Breast epithelium (tissue), 4 donors: ENCODE measurements at regions not wholly inside any gene's neighbourhood (a gene's known extent, or its start where the extent isn't known, plus 50 kb on each side); places are given as distances from the start of the nearest gene placed in this dataset.

Experiments used
- DNase-seq, 2 donors: peaks; one replicate each; pipeline ENCODE4 v3.0.0-alpha.2; 2019; ENCODE audit warnings: low spot score in 2 of 2
- H3K27ac ChIP-seq, 2 donors: fragments of 200-600 bp; sonication (generic) in 1 of 2; one replicate each; pipeline ENCODE4 v1.5.1; 2016 to 2019; ENCODE audit warnings: mild to moderate bottlenecking in 1 of 2
- H3K27me3 ChIP-seq, 2 donors: fragments of 200-600 bp; sonication (generic) in 1 of 2; one replicate each; pipeline versions ENCODE4 v1.5.1 to v1.6.0; 2017 to 2019; ENCODE audit warnings: control low read depth in 1 of 2, mild to moderate bottlenecking in 1 of 2
- H3K36me3 ChIP-seq: fragments of 200-600 bp; one replicate; pipeline ENCODE4 v1.5.1; 2019
- H3K4me1 ChIP-seq, 2 donors: fragments of 200-600 bp; sonication (generic); one replicate each; pipeline ENCODE4 v1.5.1; 2016 to 2019; ENCODE audit warnings: control low read depth in 1 of 2
- H3K4me3 ChIP-seq, 3 donors: fragments of 200-600 bp; sonication (generic); 1 replicate in 2 of 3; 2 replicates in 1 of 3; pipeline ENCODE4 v1.5.1; 2016 to 2019; ENCODE audit warnings: mild to moderate bottlenecking in 3 of 3, moderate library complexity in 2 of 3
- H3K9me3 ChIP-seq, 2 donors: fragments of 200-600 bp; sonication (generic) in 1 of 2; one replicate each; pipeline ENCODE4 v1.5.1; 2016 to 2019; ENCODE audit warnings: control low read depth in 1 of 2
- CTCF ChIP-seq, 3 donors: fragments of 450-650 bp; IDR thresholded peaks; one replicate each; pipeline ENCODE4 v1.5.1; 2016 to 2017; ENCODE audit warnings: antibody characterized with exemption in 3 of 3, mild to moderate bottlenecking in 3 of 3, moderate library complexity in 3 of 3
- POLR2A ChIP-seq: fragments of 450-650 bp; IDR thresholded peaks from one replicate; pipeline ENCODE4 v1.6.1; 2016; ENCODE audit warnings: antibody characterized with exemption, mild to moderate bottlenecking, moderate library complexity
- POLR2AphosphoS5 ChIP-seq, 3 donors: sonication (generic); formaldehyde crosslinking; IDR thresholded peaks; one replicate each; pipeline ENCODE4 v1.6.1; 2017; ENCODE audit warnings: antibody characterized with exemption in 3 of 3
- intact Hi-C: fragments of 100-400 bp; cut with DNase I; formaldehyde crosslinking; loops from one replicate; pipeline ENCODE4 v1.15.1; 2023; ENCODE audit warnings: low total_unique reads

DNA sequence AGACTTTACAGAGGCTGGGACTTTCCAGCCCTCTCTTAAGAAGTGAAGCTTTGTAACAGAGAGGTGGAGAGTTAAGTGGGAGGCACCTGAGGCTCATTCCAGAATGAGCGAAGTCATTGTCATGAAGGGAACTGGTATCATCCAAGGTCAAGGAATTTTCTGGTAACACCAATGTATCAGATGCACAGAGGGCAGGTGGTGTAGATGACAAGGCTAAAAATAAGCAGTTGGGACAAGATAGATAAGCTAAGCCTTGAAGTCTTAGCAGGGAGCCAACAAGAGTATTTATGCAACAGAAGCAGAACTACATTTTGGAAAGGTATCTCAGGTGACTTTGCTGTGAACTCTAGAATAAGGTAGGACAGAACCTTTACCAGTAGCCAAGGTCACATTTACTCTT, 257.0 kb upstream of the AUTS2 start:
- no peak for TF ChIP-seq POLR2AphosphoS5 (IDR thresholded peaks at IDR 0.05)
- no peak for TF ChIP-seq CTCF (IDR thresholded peaks at IDR 0.05)
- no peak for TF ChIP-seq POLR2A

DNA sequence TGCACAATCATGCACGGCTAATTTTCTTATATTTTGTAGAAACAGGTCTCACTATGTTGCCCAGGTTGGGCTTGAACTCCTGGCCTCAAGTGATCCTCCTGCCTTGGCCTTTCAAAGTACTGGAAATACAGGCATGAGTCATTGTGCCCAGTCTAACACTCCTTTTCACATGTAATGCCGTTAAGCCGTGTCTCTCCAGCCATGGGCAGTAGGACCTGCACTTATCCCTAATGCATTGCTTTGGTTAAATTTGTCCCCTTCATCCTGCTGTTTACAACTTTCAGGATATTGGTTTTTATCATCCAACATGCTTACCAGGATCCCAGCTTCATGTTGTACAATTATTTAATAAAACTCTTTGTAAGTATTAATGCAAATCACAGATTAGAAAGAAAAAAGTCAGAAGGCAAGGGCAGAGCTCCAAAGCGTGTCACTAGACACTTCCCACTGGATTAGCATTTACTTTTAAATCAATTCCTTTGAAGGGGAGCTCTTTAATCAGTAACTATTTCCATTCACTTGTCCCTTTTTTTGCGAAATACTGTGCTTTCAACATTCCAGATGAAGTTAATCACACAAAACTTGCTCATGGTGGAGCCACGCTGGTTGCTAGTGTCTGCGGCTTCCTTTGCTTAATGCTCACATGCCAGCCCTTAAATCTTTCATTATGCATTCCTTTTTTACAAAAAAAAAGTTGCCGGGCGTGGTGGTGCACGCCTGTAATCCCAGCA, 256.0 kb upstream of the AUTS2 start:
- no peak overlapping the region for H3K4me3 ChIP-seq
- H3K27ac ChIP-seq = no peak overlapping the region
- no peak for TF ChIP-seq CTCF (IDR thresholded peaks at IDR 0.05)
- no peak for TF ChIP-seq POLR2AphosphoS5 (IDR thresholded peaks at IDR 0.05)
- TF ChIP-seq POLR2A = no peak
- H3K4me1 ChIP-seq = no peaks in the 10 kb centered on the region
- no peak for DNase-seq
- peaks cover 0 to 5% of the 10 kb centered on the region in 2 donors for H3K9me3 ChIP-seq
- H3K36me3 ChIP-seq = no peaks in the 10 kb centered on the region
- H3K27me3 ChIP-seq = no peaks in the 10 kb centered on the region
- intact Hi-C loops = no loop called here

More for the DNA sequence above, 257.0 kb upstream of the AUTS2 start:
- H3K4me3 ChIP-seq = no peak overlapping the region
- H3K4me1 ChIP-seq = no peaks in the 10 kb centered on the region
- H3K27me3 ChIP-seq = no peaks in the 10 kb centered on the region
- H3K36me3 ChIP-seq = no peaks in the 10 kb centered on the region
- no peak overlapping the region for H3K27ac ChIP-seq
- peaks cover 0 to 5% of the 10 kb centered on the region in 2 donors for H3K9me3 ChIP-seq
- no peak for DNase-seq
- intact Hi-C loops = no loop called here

GRCh38 chr7:69349291-69349690, 249.0 kb upstream of the AUTS2 start:
- DNase-seq = no peak

GRCh38 chr7:69358163-69358821, 240.0 kb upstream of the AUTS2 start:
- no peak for DNase-seq
- TF ChIP-seq CTCF (IDR thresholded peaks at IDR 0.05) = no peak
- no peak for TF ChIP-seq POLR2AphosphoS5 (IDR thresholded peaks at IDR 0.05)
- no peak for TF ChIP-seq POLR2A
- intact Hi-C loops = no loop called here
- no peaks in the 10 kb centered on the region for H3K9me3 ChIP-seq
- no peaks in the 10 kb centered on the region for H3K4me1 ChIP-seq
- no peaks in the 10 kb centered on the region for H3K27me3 ChIP-seq
- no peaks in the 10 kb centered on the region for H3K36me3 ChIP-seq
- no peak overlapping the region for H3K4me3 ChIP-seq
- H3K27ac ChIP-seq = no peak overlapping the region

More at GRCh38 chr7:69349291-69349690, 249.0 kb upstream of the AUTS2 start:
- Histone ChIP-seq H3K27ac (no peak overlapping the region), H3K4me3 (no peak overlapping the region), H3K4me1 (no peaks in the 10 kb centered on the region), H3K36me3 (no peaks in the 10 kb centered on the region), H3K9me3 (no peaks in the 10 kb centered on the region), H3K27me3 (no peaks in the 10 kb centered on the region)
- TF ChIP-seq POLR2A = no peak
- no peak for TF ChIP-seq POLR2AphosphoS5 (IDR thresholded peaks at IDR 0.05)
- TF ChIP-seq CTCF (IDR thresholded peaks at IDR 0.05) = no peak
- intact Hi-C loops = no loop called here

- no peak for TF ChIP-seq CTCF (IDR thresholded peaks at IDR 0.05)
- TF ChIP-seq POLR2A = no peak
- TF ChIP-seq POLR2AphosphoS5 (IDR thresholded peaks at IDR 0.05) = no peak
- intact Hi-C loops = no loop called here
- Histone ChIP-seq H3K36me3 (no peaks in the 10 kb centered on the region), H3K4me1 (no peaks in the 10 kb centered on the region), H3K27ac (no peak overlapping the region), H3K4me3 (no peak overlapping the region), H3K27me3 (no peaks in the 10 kb centered on the region), H3K9me3 (no peaks in the 10 kb centered on the region)
- no peak for DNase-seq
These were observed 239.1 kb upstream of the AUTS2 start for GRCh38 chr7:69359003-69359700.
